ENCODE measurements at regions not wholly inside any gene's neighbourhood (a gene's known extent, or its start where the extent isn't known, plus 50 kb on each side); places are given as distances from the start of the nearest gene placed in this dataset.

DNA sequence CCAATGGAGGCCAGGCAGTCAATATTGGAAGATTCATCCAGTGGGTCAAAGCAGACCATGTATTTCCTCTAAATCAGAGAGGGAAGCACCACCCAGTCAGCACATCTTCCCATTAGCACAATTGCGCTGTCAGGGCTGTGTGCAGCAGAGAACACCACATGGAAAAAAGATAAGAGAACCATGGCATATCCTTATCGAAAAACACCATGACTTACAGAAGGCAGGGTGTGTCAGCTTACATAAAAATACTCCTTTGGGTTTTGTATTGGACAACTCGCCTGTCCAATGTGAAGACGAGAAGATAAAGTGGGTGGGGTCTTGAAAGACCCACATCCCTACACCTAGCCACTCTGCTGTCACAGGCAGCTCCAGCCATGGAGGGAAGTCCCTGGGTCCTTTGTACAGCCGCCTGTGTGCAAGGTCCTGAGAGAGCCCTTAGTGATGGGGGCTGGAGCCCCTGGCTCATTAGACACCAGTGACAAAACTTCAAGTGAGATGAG is 71.9 kb upstream of the SPATA31E1 start:
- TF ChIP-seq PHB2 (IDR thresholded peaks at IDR 0.05; ENCODE audit: low read depth) (peak; percentile 27; the same call in 1 of the 2 replicates), NCOR1 (IDR thresholded peaks at IDR 0.05) (peak; percentile 93), YY1 (IDR thresholded peaks at IDR 0.05; ENCODE audit: borderline replicate concordance in 1 of 3, control insufficient read depth in 1 of 3, extremely low read depth in 1 of 3, insufficient read depth in 3 of 3, insufficient read length in 1 of 3, insufficient replicate concordance in 2 of 3, low read depth in 1 of 3, low read length in 2 of 3) (no peak), ARID1B (IDR thresholded peaks at IDR 0.05) (peak; percentile 95), ZNF384 (IDR thresholded peaks at IDR 0.05; ENCODE audit: low read depth, low read length) (no peak)
- TF ChIP-seq, protein P1, sequence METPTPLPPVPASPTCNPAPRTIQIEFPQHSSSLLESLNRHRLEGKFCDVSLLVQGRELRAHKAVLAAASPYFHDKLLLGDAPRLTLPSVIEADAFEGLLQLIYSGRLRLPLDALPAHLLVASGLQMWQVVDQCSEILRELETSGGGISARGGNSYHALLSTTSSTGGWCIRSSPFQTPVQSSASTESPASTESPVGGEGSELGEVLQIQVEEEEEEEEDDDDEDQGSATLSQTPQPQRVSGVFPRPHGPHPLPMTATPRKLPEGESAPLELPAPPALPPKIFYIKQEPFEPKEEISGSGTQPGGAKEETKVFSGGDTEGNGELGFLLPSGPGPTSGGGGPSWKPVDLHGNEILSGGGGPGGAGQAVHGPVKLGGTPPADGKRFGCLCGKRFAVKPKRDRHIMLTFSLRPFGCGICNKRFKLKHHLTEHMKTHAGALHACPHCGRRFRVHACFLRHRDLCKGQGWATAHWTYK (CRISPR knock-in tag; IDR thresholded peaks at IDR 0.05): no peak
